Hepatocyte (in vitro differentiated cells): ENCODE measurements at regions not wholly inside any gene's neighbourhood (a gene's known extent, or its start where the extent isn't known, plus 50 kb on each side); places are given as distances from the start of the nearest gene placed in this dataset.

Experiments used
- DNase-seq: peaks from one replicate; pipeline ENCODE4 v3.0.0-alpha.2; 2016; ENCODE audit warnings: low spot score
- H2AFZ ChIP-seq: fragments of 200-600 bp; sonication (generic); 2 replicates; pipeline ENCODE4 v1.6.0; 2016; ENCODE audit warnings: antibody characterized with exemption, mild to moderate bottlenecking
- H3K27ac ChIP-seq: fragments of 200-600 bp; sonication (generic); 2 replicates; pipeline ENCODE4 v1.5.1; 2016; ENCODE audit warnings: mild to moderate bottlenecking
- H3K27me3 ChIP-seq: fragments of 200-600 bp; sonication (generic); 2 replicates; pipeline ENCODE4 v1.6.1; 2016
- H3K36me3 ChIP-seq: fragments of 200-600 bp; sonication (generic); replicated peaks from 2 replicates; pipeline ENCODE4 v1.5.1; 2016; ENCODE audit warnings: low read depth; ENCODE audit not compliant: insufficient read depth
- H3K4me1 ChIP-seq: fragments of 200-600 bp; sonication (generic); 2 replicates; pipeline ENCODE4 v1.5.1; 2016; ENCODE audit warnings: mild to moderate bottlenecking, moderate library complexity; ENCODE audit not compliant: insufficient read depth
- H3K4me2 ChIP-seq: fragments of 200-600 bp; sonication (generic); 2 replicates; pipeline ENCODE4 v1.6.0; 2016
- H3K4me3 ChIP-seq: fragments of 200-600 bp; sonication (generic); 2 replicates; pipeline ENCODE4 v1.5.1; 2016; ENCODE audit warnings: mild to moderate bottlenecking
- H3K79me2 ChIP-seq: fragments of 200-600 bp; sonication (generic); 2 replicates; pipeline ENCODE4 v1.6.0; 2017; ENCODE audit warnings: mild to moderate bottlenecking
- H3K9me2 ChIP-seq: fragments of 200-600 bp; sonication (generic); replicated peaks from 2 replicates; pipeline ENCODE4 v1.6.0; 2017; ENCODE audit warnings: mild to moderate bottlenecking; ENCODE audit not compliant: insufficient read depth
- H3K9me3 ChIP-seq: fragments of 200-600 bp; sonication (generic); 2 replicates; pipeline ENCODE4 v1.5.1; 2016; ENCODE audit warnings: low read depth, mild to moderate bottlenecking
- H4K20me1 ChIP-seq: fragments of 200-600 bp; sonication (generic); 2 replicates; pipeline ENCODE4 v1.6.0; 2016; ENCODE audit warnings: mild to moderate bottlenecking; ENCODE audit not compliant: insufficient read depth, poor library complexity, severe bottlenecking
- CTCF ChIP-seq: fragments of 200-600 bp; sonication (generic); IDR thresholded peaks from 2 replicates; pipeline ENCODE4 v1.5.1; 2016; ENCODE audit warnings: antibody characterized with exemption, mild to moderate bottlenecking; ENCODE audit not compliant: poor library complexity
- EZH2 ChIP-seq: fragments of 200-600 bp; sonication (generic); IDR thresholded peaks from 2 replicates; pipeline ENCODE4 v1.6.1; 2016; ENCODE audit warnings: antibody characterized with exemption, mild to moderate bottlenecking, borderline replicate concordance
- EZH2phosphoT487 ChIP-seq: fragments of 200-600 bp; sonication (generic); IDR thresholded peaks from one replicate; pipeline ENCODE4 v1.6.1; 2018; ENCODE audit warnings: antibody characterized with exemption, mild to moderate bottlenecking, low read depth, moderate library complexity; ENCODE audit not compliant: unreplicated experiment, severe bottlenecking
- WGBS: methylation state at CpG from one replicate; pipeline ENCODE4 v1.1.6; 2016; ENCODE audit warnings: low lambda C conversion rate; ENCODE audit errors: missing lambda C conversion rate; 5-methylcytosine and 5-hydroxymethylcytosine counted together

GRCh38 chr7:1329966-1330800, 97.5 kb downstream of the UNCX start:
- H3K9me2 ChIP-seq: no peaks in the 10 kb centered on the region
- H3K79me2 ChIP-seq: no peaks in the 10 kb centered on the region
- no peaks in the 10 kb centered on the region for H3K9me3 ChIP-seq
- DNase-seq: no peak
- no peak overlapping the region for H2AFZ ChIP-seq
- H3K27me3 ChIP-seq: no peaks in the 10 kb centered on the region
- 83% methylated on average over 38 of the region's 38 CpGs for WGBS
- no peak for TF ChIP-seq EZH2phosphoT487
- no peak for TF ChIP-seq CTCF
- no peak for TF ChIP-seq EZH2
- H3K4me3 ChIP-seq: no peak overlapping the region
- no peak overlapping the region for H3K4me2 ChIP-seq
- H3K27ac ChIP-seq: no peak overlapping the region
- no peaks in the 10 kb centered on the region for H3K36me3 ChIP-seq
- no peaks in the 10 kb centered on the region for H3K4me1 ChIP-seq
- H4K20me1 ChIP-seq: no peaks in the 10 kb centered on the region

DNA sequence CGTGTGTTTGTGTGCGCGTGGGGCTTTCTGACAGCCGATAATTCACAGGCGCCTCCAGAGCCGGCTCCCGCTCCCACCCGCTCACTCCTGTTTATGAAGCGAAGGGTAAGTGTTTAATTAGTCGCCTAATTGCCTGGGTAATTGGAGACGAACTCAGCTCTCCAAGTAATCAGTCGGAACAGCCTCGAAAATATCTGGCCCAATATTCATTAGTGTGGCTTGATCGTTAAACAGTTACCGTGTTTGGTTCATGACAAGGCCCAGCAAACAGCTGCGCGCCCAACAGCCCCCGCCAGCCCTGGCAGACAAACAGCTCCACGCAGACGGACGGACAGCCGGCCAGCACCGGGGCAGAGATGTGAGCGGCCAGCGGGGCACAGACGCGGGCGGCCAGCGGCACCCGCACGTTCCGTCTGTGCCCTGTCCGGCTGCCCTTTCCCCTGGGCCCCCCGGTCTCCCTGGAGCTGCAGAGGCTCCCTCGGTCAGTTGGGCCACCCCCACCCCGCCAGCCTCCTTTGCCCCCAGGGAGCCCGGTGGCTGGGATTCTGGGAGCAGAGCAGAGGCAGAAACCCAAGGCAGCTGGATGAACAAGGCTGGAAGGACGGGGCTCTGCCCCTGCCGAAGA, 98.2 kb downstream of the UNCX start:
- no peak overlapping the region for H3K27ac ChIP-seq
- H2AFZ ChIP-seq: no peak overlapping the region
- H3K4me1 ChIP-seq: no peaks in the 10 kb centered on the region
- no peak overlapping the region for H3K4me3 ChIP-seq
- H3K27me3 ChIP-seq: no peaks in the 10 kb centered on the region
- H3K9me3 ChIP-seq: no peaks in the 10 kb centered on the region
- H3K4me2 ChIP-seq: no peak overlapping the region
- H4K20me1 ChIP-seq: no peaks in the 10 kb centered on the region
- TF ChIP-seq CTCF (no peak), EZH2phosphoT487 (no peak)
- H3K9me2 ChIP-seq: no peaks in the 10 kb centered on the region
- WGBS: 89% methylated on average over 33 of the region's 39 CpGs
- DNase-seq: no peak
- no peaks in the 10 kb centered on the region for H3K36me3 ChIP-seq
- H3K79me2 ChIP-seq: no peaks in the 10 kb centered on the region

DNA sequence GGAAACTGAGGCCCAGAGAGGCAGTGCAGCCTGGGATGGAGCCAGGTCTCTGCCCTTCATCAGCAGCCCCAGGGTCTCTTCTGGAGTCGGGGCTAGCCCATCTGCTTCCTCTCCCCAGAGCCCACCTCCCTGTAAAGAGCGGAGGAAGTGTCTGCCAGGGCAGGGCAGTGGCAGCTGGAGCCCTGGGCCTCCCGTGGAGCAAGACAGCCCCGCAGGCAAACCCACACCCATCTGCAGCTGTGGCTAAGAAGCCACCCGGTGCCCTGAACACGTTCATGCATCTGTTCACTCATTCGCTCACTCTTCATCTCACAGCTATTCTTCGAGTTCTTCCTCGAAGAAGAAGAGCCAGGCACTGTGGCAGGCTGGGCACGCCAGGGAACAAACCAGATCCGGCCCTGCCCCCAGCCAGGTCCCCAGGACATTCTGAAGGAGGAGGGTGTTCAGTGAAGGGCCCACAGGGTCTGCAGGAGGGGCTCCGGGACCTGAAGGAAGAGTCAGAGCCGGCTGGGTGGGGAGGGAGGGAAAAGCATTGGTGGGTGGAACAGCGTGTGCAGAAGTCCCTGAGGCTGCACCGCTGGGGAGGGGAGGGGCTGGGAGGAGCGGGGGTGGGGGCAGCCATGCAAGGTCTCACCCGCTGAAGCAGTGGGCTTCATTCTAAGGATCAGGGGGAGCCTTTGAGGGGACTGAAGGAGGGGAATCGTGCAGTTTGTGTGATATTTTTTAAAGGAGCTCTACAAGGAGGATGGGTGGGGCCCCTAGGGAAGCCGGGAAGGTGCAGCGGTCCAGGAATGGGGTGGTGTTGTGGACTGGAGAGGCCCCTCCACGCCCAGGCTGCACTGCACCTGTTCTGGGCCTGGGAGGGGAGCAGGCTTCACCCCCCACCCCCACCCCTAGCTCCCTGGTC, 99.1 kb downstream of the UNCX start:
- WGBS: 70% methylated on average over 19 of the region's 21 CpGs
- H3K27me3 ChIP-seq: no peaks in the 10 kb centered on the region
- no peak overlapping the region for H2AFZ ChIP-seq
- H4K20me1 ChIP-seq: no peaks in the 10 kb centered on the region
- no peak overlapping the region for H3K27ac ChIP-seq
- TF ChIP-seq EZH2phosphoT487 (no peak), EZH2 (no peak), CTCF (no peak)
- H3K79me2 ChIP-seq: no peaks in the 10 kb centered on the region
- H3K4me2 ChIP-seq: no peak overlapping the region
- H3K36me3 ChIP-seq: no peaks in the 10 kb centered on the region
- no peak for DNase-seq
- H3K9me3 ChIP-seq: no peaks in the 10 kb centered on the region
- no peaks in the 10 kb centered on the region for H3K4me1 ChIP-seq
- no peaks in the 10 kb centered on the region for H3K9me2 ChIP-seq
- H3K4me3 ChIP-seq: no peak overlapping the region
